WERI-Rb-1 (cell line): ENCODE measurements at regions not wholly inside any gene's neighbourhood (a gene's known extent, or its start where the extent isn't known, plus 50 kb on each side); places are given as distances from the start of the nearest gene placed in this dataset.

ENCODE experiments used
- DNase-seq: peaks from one replicate; pipeline ENCODE4 v3.0.0-alpha.2; 2020
- H3K27ac ChIP-seq: fragments of 250-450 bp; sonication (Bioruptor Pico); 2 replicates; pipeline ENCODE4 v1.5.1; 2020; ENCODE audit warnings: mild to moderate bottlenecking, moderate library complexity
- H3K27me3 ChIP-seq: fragments of 250-450 bp; sonication (Bioruptor Pico); 2 replicates; pipeline ENCODE4 v1.5.1; 2021; ENCODE audit warnings: mild to moderate bottlenecking, low read depth, moderate library complexity; ENCODE audit not compliant: insufficient read depth, severe bottlenecking
- H3K36me3 ChIP-seq: fragments of 250-450 bp; sonication (Bioruptor Pico); 2 replicates; pipeline ENCODE4 v1.5.1; 2020; ENCODE audit warnings: mild to moderate bottlenecking, moderate library complexity
- H3K4me3 ChIP-seq: 2 replicates; pipeline ENCODE4 v1.5.1; 2011; ENCODE audit warnings: low read depth, mild to moderate bottlenecking, control low read depth, low read length
- H3K9me3 ChIP-seq: fragments of 250-450 bp; sonication (Bioruptor Pico); 2 replicates; pipeline ENCODE4 v1.5.1; 2021; ENCODE audit warnings: mild to moderate bottlenecking, moderate library complexity; ENCODE audit not compliant: severe bottlenecking
- TF ChIP-seq, protein P1 (sequence below): IDR thresholded peaks from 2 replicates; pipeline ENCODE4 v1.5.1; 2011; ENCODE audit warnings: low read depth, mild to moderate bottlenecking, control low read depth, inconsistent platforms, low read length

DNA sequence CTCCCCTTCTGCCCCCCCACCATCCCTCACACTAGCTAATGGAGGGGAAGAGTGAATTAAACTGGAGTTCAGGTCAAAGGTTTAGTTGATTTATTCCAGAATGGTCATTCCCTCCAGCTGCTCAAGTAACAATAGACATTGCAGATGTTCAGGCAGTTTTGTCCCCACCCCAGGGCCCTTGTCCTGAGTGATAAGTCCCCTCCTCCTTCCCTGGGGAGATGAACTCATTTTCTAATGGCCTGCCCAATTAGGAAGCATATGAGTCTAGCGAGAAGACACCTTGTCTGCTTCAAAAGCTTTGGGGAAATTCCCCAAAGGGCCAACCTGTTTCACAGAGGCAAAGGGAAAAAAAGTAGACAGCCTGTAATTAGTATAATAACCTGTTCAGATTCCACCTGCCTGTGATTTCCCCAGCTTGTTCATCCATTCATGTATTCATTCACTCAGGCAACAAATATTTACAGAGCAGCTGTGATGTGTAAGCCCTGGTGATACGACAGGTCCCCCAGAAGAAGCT, 165.3 kb downstream of the SHQ1 start:
- no peak overlapping the region for H3K27ac ChIP-seq
- no peaks in the 10 kb centered on the region for H3K36me3 ChIP-seq
- no peak for DNase-seq
- no peak overlapping the region for H3K4me3 ChIP-seq
- H3K27me3 ChIP-seq: no peaks in the 10 kb centered on the region
- TF ChIP-seq, protein P1, sequence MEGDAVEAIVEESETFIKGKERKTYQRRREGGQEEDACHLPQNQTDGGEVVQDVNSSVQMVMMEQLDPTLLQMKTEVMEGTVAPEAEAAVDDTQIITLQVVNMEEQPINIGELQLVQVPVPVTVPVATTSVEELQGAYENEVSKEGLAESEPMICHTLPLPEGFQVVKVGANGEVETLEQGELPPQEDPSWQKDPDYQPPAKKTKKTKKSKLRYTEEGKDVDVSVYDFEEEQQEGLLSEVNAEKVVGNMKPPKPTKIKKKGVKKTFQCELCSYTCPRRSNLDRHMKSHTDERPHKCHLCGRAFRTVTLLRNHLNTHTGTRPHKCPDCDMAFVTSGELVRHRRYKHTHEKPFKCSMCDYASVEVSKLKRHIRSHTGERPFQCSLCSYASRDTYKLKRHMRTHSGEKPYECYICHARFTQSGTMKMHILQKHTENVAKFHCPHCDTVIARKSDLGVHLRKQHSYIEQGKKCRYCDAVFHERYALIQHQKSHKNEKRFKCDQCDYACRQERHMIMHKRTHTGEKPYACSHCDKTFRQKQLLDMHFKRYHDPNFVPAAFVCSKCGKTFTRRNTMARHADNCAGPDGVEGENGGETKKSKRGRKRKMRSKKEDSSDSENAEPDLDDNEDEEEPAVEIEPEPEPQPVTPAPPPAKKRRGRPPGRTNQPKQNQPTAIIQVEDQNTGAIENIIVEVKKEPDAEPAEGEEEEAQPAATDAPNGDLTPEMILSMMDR: no peak
- no peaks in the 10 kb centered on the region for H3K9me3 ChIP-seq

DNA sequence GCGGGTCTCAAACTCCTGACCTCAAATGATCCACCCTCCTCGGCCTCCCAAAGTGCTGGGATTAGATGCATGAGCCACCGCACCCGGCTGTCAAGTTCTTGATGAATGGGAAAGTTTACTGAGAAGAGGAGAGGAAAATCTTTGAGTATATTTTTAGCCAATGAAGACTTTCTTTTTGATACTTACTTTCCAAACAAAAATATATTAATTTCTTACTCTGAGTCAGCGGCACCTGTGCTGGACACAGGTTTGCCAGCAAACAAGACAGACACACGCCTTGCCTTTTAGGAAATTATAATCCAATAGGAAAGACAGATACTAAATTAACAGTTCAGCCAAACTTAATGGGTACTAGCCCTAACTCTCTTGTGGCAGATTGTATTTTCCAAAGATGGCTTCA, 166.6 kb downstream of the SHQ1 start:
- TF ChIP-seq, protein P1: no peak
- Histone ChIP-seq H3K36me3 (no peaks in the 10 kb centered on the region), H3K27ac (no peak overlapping the region), H3K4me3 (no peak overlapping the region), H3K9me3 (no peaks in the 10 kb centered on the region), H3K27me3 (no peaks in the 10 kb centered on the region)
- DNase-seq: peak; percentile 24

DNA sequence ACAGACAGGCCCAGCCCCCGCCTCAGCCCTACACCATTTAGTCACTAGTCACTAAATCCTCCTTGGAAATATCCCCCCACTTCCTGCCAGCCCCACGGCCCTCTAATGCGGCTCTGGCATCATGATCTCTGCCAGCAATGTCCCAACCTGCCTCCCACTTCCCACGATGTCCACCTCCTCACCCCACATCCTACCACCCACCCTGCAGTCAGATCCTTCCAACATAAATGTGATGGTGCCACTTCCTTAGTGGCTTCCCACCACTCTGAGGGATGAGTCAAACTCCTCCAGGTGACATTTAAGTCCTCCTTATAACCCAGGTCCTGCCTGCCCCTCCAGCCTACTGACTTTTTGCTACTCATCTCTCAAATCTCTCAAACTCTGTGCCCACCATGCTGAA, 167.5 kb downstream of the SHQ1 start:
- no peak overlapping the region for H3K4me3 ChIP-seq
- no peaks in the 10 kb centered on the region for H3K9me3 ChIP-seq
- H3K36me3 ChIP-seq: no peaks in the 10 kb centered on the region
- no peak for DNase-seq
- TF ChIP-seq, protein P1: no peak
- no peaks in the 10 kb centered on the region for H3K27me3 ChIP-seq
- no peak overlapping the region for H3K27ac ChIP-seq

DNA sequence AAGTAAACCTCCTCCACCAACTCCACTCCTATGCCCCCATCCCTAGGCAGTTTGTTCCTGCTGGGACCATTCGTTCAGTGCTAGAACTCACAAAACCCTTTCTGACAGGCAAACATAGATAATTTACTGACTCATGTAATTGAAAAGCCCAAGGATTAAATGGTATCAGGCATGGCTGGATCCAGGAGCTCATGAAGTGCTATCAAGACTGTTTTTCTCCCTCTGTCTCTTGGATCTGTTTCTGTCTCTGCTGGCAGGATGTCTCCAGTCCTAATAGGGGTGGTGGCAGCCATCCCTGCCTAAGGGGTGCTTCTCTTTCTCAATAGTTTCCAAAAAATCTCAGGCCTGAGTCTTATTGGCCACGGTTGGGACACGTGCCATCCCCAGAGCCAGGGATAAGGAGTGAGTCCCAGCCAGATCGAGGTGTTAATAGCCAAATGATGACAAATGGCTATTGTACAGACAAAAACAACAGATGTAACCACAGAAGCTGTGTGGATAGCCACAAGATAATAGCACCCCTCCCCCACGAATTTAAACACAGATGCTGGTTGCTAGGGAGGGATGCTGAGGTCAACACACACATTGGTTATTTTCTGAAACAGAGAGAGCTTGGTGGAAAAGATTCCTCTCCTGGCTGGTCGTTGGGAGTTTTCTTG, 168.6 kb downstream of the SHQ1 start:
- H3K27ac ChIP-seq: no peak overlapping the region
- TF ChIP-seq, protein P1: no peak
- DNase-seq: no peak
- H3K36me3 ChIP-seq: no peaks in the 10 kb centered on the region
- no peaks in the 10 kb centered on the region for H3K9me3 ChIP-seq
- no peaks in the 10 kb centered on the region for H3K27me3 ChIP-seq
- no peak overlapping the region for H3K4me3 ChIP-seq

DNA sequence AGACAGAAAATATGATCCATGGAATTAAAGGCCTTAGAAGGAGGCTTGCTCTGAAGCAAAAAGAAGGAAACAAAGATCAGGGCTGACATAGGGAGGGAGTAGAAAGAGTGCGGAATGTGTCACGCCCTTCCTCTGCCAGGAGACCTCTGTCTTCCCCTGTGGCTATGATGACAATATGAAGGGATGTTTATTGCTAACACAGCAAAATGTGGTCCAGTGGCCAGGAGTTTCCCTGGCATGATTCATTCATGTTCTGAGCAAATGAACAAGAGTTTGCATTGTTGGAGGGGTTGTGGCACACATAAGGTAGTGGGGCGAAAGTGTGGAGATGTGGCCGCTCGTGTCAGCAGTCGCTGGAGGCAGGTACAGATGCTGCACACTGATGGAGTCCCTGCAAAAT, 169.4 kb downstream of the SHQ1 start:
- H3K27ac ChIP-seq: no peak overlapping the region
- TF ChIP-seq, protein P1: no peak

DNA sequence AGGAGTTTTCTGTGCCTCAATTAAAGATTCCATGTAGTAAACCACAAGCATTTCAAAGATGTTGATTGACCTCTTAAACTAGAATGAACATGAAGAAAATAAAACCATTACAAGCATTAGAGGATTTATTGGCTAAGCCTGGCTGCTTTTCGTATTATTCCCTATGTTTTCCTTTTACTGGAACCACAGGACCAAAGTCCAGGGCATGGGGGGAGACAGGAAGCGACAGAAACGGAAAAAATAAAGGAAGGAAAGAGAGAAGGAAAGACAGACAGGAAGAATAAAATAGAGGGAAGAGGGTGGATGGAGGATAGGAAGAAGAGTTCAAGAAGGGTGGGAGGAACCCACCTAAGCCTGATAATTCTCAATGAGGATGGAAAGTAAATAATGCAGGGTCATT, 169.9 kb downstream of the SHQ1 start:
- TF ChIP-seq, protein P1: no peak
- Histone ChIP-seq H3K27me3 (no peaks in the 10 kb centered on the region), H3K27ac (no peak overlapping the region), H3K4me3 (no peak overlapping the region), H3K9me3 (no peaks in the 10 kb centered on the region), H3K36me3 (no peaks in the 10 kb centered on the region)
- no peak for DNase-seq

More for the DNA sequence above, 169.4 kb downstream of the SHQ1 start:
- Histone ChIP-seq H3K36me3 (no peaks in the 10 kb centered on the region), H3K27me3 (no peaks in the 10 kb centered on the region), H3K4me3 (no peak overlapping the region), H3K9me3 (no peaks in the 10 kb centered on the region)
- no peak for DNase-seq
